ENCODE measurements at regions not wholly inside any gene's neighbourhood (a gene's known extent, or its start where the extent isn't known, plus 50 kb on each side); places are given as distances from the start of the nearest gene placed in this dataset.

DNA sequence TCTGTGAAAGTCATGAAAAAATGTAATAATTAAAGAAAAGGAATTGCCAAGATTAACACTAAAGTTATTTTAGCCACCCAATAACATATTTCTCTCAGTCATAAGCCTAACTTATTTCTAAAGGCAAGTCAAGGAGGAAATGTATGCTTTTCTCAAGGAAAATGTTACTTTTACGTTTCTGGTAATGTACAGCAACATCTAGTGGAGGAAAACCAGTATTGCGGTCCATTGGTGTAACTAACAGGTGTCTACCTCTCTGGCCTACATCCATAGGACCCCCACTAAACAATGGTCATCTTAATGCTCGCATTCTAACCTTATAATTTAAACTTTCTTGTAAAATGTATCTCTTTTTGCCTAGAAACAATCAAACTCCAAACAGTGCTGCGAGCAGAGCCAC is 437.5 kb downstream of the KIF20B start:
- DNase-seq: no peak
- peaks cover 0 to 26% of the 10 kb centered on the region in 2 donors for H3K9me3 ChIP-seq
- intact Hi-C loops (cut with DNase I; ENCODE audit: low total_unique reads): no loop called here
- no peaks in the 10 kb centered on the region for H3K27me3 ChIP-seq
- TF ChIP-seq, protein P1, sequence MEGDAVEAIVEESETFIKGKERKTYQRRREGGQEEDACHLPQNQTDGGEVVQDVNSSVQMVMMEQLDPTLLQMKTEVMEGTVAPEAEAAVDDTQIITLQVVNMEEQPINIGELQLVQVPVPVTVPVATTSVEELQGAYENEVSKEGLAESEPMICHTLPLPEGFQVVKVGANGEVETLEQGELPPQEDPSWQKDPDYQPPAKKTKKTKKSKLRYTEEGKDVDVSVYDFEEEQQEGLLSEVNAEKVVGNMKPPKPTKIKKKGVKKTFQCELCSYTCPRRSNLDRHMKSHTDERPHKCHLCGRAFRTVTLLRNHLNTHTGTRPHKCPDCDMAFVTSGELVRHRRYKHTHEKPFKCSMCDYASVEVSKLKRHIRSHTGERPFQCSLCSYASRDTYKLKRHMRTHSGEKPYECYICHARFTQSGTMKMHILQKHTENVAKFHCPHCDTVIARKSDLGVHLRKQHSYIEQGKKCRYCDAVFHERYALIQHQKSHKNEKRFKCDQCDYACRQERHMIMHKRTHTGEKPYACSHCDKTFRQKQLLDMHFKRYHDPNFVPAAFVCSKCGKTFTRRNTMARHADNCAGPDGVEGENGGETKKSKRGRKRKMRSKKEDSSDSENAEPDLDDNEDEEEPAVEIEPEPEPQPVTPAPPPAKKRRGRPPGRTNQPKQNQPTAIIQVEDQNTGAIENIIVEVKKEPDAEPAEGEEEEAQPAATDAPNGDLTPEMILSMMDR (IDR thresholded peaks at IDR 0.05): no peak
- TF ChIP-seq POLR2A (IDR thresholded peaks at IDR 0.05): no peak
- H3K36me3 ChIP-seq: no peaks in the 10 kb centered on the region
- no peak overlapping the region for H3K4me3 ChIP-seq
- no peak overlapping the region for H3K27ac ChIP-seq
- no peaks in the 10 kb centered on the region for H3K4me1 ChIP-seq

DNA sequence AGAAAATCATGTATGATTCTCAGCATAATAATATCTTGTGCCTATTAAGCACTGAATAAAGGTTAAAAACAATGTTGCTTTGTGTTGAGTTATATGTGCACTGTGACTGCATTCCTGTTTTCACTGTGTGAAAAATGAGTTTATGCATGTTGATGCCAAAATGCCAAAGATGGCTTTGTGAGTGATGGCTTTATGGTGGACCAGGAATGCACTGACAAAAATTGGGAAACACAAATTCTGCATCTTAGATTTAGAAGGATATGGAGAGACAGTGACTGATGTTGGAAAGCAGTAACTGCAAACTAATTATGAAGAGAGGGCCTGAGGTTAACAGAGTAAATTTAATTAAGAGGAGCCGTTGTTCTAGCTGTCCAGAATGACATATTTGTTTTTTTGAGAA is 440.4 kb downstream of the KIF20B start:
- intact Hi-C loops (cut with DNase I; ENCODE audit: low total_unique reads): no loop called here
- DNase-seq: no peak
- H3K9me3 ChIP-seq: peaks cover 0 to 11% of the 10 kb centered on the region in 2 donors
- no peak overlapping the region for H3K4me3 ChIP-seq
- H3K4me1 ChIP-seq: no peaks in the 10 kb centered on the region
- H3K27ac ChIP-seq: no peak overlapping the region
- no peak for TF ChIP-seq POLR2A (IDR thresholded peaks at IDR 0.05)
- TF ChIP-seq, protein P1 (IDR thresholded peaks at IDR 0.05): no peak
- H3K27me3 ChIP-seq: no peaks in the 10 kb centered on the region
- H3K36me3 ChIP-seq: no peaks in the 10 kb centered on the region

DNA sequence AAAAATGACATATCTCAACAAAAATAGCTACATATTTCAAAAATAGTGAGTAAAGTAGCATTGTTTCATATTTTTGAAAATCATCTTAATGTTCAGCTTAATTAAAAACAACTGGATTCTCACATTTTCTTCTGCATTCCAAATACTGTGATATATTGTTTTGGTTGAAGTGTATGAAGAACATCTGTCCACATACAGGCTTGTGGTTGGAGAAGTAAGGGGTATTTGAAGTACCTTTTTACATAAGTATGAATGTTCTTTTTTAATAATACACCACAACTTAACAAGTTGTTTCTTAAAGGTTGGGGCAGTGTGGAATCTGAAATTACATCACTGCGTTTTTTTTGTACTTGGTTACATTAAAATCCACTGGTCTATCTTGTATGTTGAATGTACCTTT is 442.5 kb downstream of the KIF20B start:
- no peaks in the 10 kb centered on the region for H3K27me3 ChIP-seq
- no peaks in the 10 kb centered on the region for H3K36me3 ChIP-seq
- intact Hi-C loops (cut with DNase I; ENCODE audit: low total_unique reads): no loop called here
- H3K27ac ChIP-seq: no peak overlapping the region
- DNase-seq: no peak
- no peaks in the 10 kb centered on the region for H3K4me1 ChIP-seq
- no peaks in the 10 kb centered on the region for H3K9me3 ChIP-seq
- TF ChIP-seq, protein P1 (IDR thresholded peaks at IDR 0.05): no peak
- no peak for TF ChIP-seq POLR2A (IDR thresholded peaks at IDR 0.05)
- no peak overlapping the region for H3K4me3 ChIP-seq

DNA sequence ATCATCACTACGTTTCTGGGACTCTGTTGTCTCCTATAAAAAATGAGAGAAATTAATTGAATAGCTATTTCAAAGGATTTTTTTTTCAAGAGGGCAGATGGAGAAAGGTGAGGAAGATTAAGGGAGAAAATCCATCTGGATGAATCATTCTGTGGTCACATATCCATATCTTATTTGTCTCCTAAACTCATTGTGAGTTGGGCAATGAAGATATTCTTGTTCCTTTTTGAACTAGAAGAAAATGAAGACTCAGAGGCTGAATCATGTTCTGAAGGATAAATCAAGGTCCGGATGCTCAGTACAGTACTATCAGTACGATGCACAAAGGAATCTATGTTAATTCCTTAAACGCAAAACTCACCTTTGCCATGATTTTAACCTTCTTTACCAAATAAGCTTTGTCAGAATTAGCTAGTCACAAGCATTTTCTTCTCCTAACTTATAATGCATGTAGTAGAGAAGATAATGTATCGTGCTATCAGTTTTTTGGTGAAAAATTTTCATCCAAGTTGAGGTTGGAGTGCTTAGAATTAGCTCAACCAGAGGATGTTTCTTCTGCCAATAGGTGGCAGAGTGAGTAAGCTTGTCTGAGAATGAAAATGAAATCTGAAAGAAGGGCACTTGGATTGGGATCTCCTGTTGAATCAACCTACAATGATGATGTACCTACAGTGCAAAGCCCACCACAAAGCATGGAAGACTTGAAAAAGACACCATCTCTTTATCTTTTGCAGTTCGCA is 446.9 kb downstream of the KIF20B start:
- no peak overlapping the region for H3K4me3 ChIP-seq
- H3K4me1 ChIP-seq: no peaks in the 10 kb centered on the region
- H3K27ac ChIP-seq: no peak overlapping the region
- no peaks in the 10 kb centered on the region for H3K36me3 ChIP-seq
- intact Hi-C loops (cut with DNase I; ENCODE audit: low total_unique reads): no loop called here
- no peak for TF ChIP-seq POLR2A (IDR thresholded peaks at IDR 0.05)
- TF ChIP-seq, protein P1 (IDR thresholded peaks at IDR 0.05): no peak
- H3K27me3 ChIP-seq: no peaks in the 10 kb centered on the region
- no peaks in the 10 kb centered on the region for H3K9me3 ChIP-seq
- no peak for DNase-seq

DNA sequence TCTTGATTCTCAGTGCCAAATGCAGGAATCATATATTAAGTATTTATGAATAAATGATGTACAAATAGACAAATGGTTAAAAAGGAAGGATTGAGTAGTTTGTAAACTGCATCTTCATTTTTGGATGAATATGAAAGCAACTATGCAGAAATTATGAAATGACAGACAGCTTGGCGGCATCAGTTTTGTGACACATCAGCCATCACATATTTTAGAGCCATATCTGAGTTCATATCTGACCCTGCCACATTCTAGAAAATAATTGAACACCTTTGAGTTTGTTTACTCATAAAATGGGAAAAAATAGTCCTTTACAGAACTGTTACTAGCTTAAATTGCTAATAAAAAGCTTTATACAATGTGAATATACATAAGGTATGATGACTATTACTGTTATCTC is 448.2 kb downstream of the KIF20B start:
- Histone ChIP-seq H3K36me3 (no peaks in the 10 kb centered on the region), H3K27me3 (no peaks in the 10 kb centered on the region), H3K4me1 (no peaks in the 10 kb centered on the region), H3K9me3 (no peaks in the 10 kb centered on the region), H3K27ac (no peak overlapping the region), H3K4me3 (no peak overlapping the region)
- TF ChIP-seq, protein P1 (IDR thresholded peaks at IDR 0.05): no peak
- TF ChIP-seq POLR2A (IDR thresholded peaks at IDR 0.05): no peak
- intact Hi-C loops (cut with DNase I; ENCODE audit: low total_unique reads): no loop called here
- no peak for DNase-seq
